GM23338 (cell line): ENCODE measurements at regions not wholly inside any gene's neighbourhood (a gene's known extent, or its start where the extent isn't known, plus 50 kb on each side); places are given as distances from the start of the nearest gene placed in this dataset.

Source experiments
- ATAC-seq: fragments of 200-7000 bp; cut with Tn5 transposase; 3 replicates; pipeline ENCODE4 v1.9.1; 2020
- DNase-seq: peaks from one replicate; pipeline ENCODE4 v3.0.0-alpha.2; 2015; ENCODE audit warnings: low spot score
- H2AFZ ChIP-seq: fragments of 200-600 bp; sonication (generic); 2 replicates; pipeline ENCODE4 v1.8.0; 2016; ENCODE audit warnings: antibody characterized with exemption, mild to moderate bottlenecking, moderate library complexity
- H3F3A ChIP-seq: fragments of 200-600 bp; sonication (generic); replicated peaks from 2 replicates; pipeline ENCODE4 v1.8.0; 2017; ENCODE audit warnings: antibody characterized with exemption, mixed run types, low read depth
- H3K27ac ChIP-seq: fragments of 200-600 bp; sonication (generic); 2 replicates; pipeline ENCODE4 v1.6.1; 2016; ENCODE audit warnings: low read depth
- H3K27me3 ChIP-seq: fragments of 200-600 bp; sonication (generic); 2 replicates; pipeline ENCODE4 v1.8.0; 2016; ENCODE audit warnings: mild to moderate bottlenecking, mixed run types, moderate library complexity; ENCODE audit not compliant: insufficient read depth
- H3K36me3 ChIP-seq: fragments of 200-600 bp; sonication (generic); 2 replicates; pipeline ENCODE4 v1.8.0; 2016; ENCODE audit warnings: mild to moderate bottlenecking; ENCODE audit not compliant: insufficient read depth
- H3K4me1 ChIP-seq: fragments of 200-600 bp; sonication (generic); 2 replicates; pipeline ENCODE4 v1.8.0; 2016; ENCODE audit warnings: mild to moderate bottlenecking, moderate library complexity; ENCODE audit not compliant: insufficient read depth
- H3K4me2 ChIP-seq: fragments of 200-600 bp; sonication (generic); 2 replicates; pipeline ENCODE4 v1.7.1; 2017; ENCODE audit warnings: mixed run types
- H3K4me3 ChIP-seq: fragments of 200-600 bp; sonication (generic); 2 replicates; pipeline ENCODE4 v1.6.1; 2016; ENCODE audit warnings: mixed run types
- H3K79me2 ChIP-seq: fragments of 200-600 bp; sonication (generic); replicated peaks from 2 replicates; pipeline ENCODE4 v1.8.0; 2017; ENCODE audit warnings: mild to moderate bottlenecking; ENCODE audit not compliant: insufficient read depth
- H3K9me2 ChIP-seq: fragments of 200-600 bp; sonication (generic); 2 replicates; pipeline ENCODE4 v1.8.0; 2017; ENCODE audit not compliant: insufficient read depth
- H4K20me1 ChIP-seq: fragments of 200-600 bp; sonication (generic); replicated peaks from 2 replicates; pipeline ENCODE4 v1.8.0; 2017; ENCODE audit warnings: mild to moderate bottlenecking; ENCODE audit not compliant: insufficient read depth
- H3K27ac Mint-ChIP-seq: 2 replicates; pipeline ENCODE4 v1.8.0; 2020; ENCODE audit warnings: inconsistent platforms, mild to moderate bottlenecking, moderate library complexity, mixed read lengths
- H3K27me3 Mint-ChIP-seq: 3 replicates; pipeline ENCODE4 v1.8.0; 2022; ENCODE audit warnings: low read depth, mild to moderate bottlenecking, moderate library complexity, mixed read lengths, inconsistent platforms; ENCODE audit not compliant: insufficient read depth, poor library complexity
- H3K36me3 Mint-ChIP-seq: 3 replicates; pipeline ENCODE4 v1.8.0; 2021; ENCODE audit warnings: low read depth, mild to moderate bottlenecking, inconsistent platforms, moderate library complexity, mixed read lengths
- H3K4me1 Mint-ChIP-seq: 3 replicates; pipeline ENCODE4 v1.8.0; 2020; ENCODE audit warnings: mild to moderate bottlenecking, inconsistent platforms, mixed read lengths
- H3K4me3 Mint-ChIP-seq: 3 replicates; pipeline ENCODE4 v1.8.0; 2021; ENCODE audit warnings: moderate library complexity, mild to moderate bottlenecking, inconsistent platforms, mixed read lengths
- H3K9me3 Mint-ChIP-seq: 3 replicates; pipeline ENCODE4 v1.8.0; 2020; ENCODE audit warnings: moderate library complexity, mild to moderate bottlenecking, inconsistent platforms, mixed read lengths
- CREB1 ChIP-seq: fragments of 250-450 bp; sonication (Bioruptor Pico); IDR thresholded peaks from 2 replicates; pipeline ENCODE4 v1.5.0; 2020; ENCODE audit warnings: low read depth, mild to moderate bottlenecking, moderate library complexity
- CTCF ChIP-seq, 2 experiments: fragments of 200-600 bp in 1 of 2; sonication (generic) in 1 of 2; conservative IDR thresholded peaks; 2 replicates each; pipeline versions ENCODE4 v1.5.1 to v1.6.1; 2016 to 2017; ENCODE audit warnings: antibody characterized with exemption in 2 of 2, low read depth in 2 of 2, mild to moderate bottlenecking in 2 of 2, moderate library complexity in 1 of 2
- ETS1 ChIP-seq: IDR thresholded peaks from 2 replicates; pipeline ENCODE4 v1.6.1; 2016; ENCODE audit warnings: antibody characterized with exemption
- EZH2 ChIP-seq: fragments of 200-600 bp; sonication (generic); IDR thresholded peaks from one replicate; pipeline ENCODE4 v1.8.0; 2017; ENCODE audit warnings: antibody characterized with exemption, mild to moderate bottlenecking, low read depth; ENCODE audit not compliant: unreplicated experiment
- EZH2phosphoT487 ChIP-seq: fragments of 200-600 bp; sonication (generic); IDR thresholded peaks from one replicate; pipeline ENCODE4 v1.8.1; 2018; ENCODE audit warnings: antibody characterized with exemption; ENCODE audit not compliant: unreplicated experiment
- JUNB ChIP-seq: IDR thresholded peaks from one replicate; pipeline ENCODE4 v1.6.1; 2016; ENCODE audit warnings: antibody characterized with exemption; ENCODE audit not compliant: unreplicated experiment
- NANOG ChIP-seq: IDR thresholded peaks from 2 replicates; pipeline ENCODE4 v1.6.1; 2016; ENCODE audit warnings: antibody characterized with exemption, borderline replicate concordance
- POLR2AphosphoS5 ChIP-seq: IDR thresholded peaks from 2 replicates; pipeline ENCODE4 v1.6.1; 2016; ENCODE audit warnings: antibody characterized with exemption, low read depth
- REST ChIP-seq: IDR thresholded peaks from one replicate; pipeline ENCODE4 v1.6.1; 2018; ENCODE audit warnings: antibody characterized with exemption; ENCODE audit not compliant: unreplicated experiment
- STAT1 ChIP-seq: IDR thresholded peaks from one replicate; pipeline ENCODE4 v1.6.1; 2016; ENCODE audit warnings: antibody characterized with exemption; ENCODE audit not compliant: unreplicated experiment
- ZNF114 ChIP-seq: fragments of 250-450 bp; sonication (Bioruptor Pico); IDR thresholded peaks from 2 replicates; pipeline ENCODE4 v1.5.0; 2020; ENCODE audit warnings: mild to moderate bottlenecking, moderate library complexity
- ZNF331 ChIP-seq: fragments of 250-450 bp; sonication (Bioruptor Pico); IDR thresholded peaks from 2 replicates; pipeline ENCODE4 v1.5.0; 2020; ENCODE audit warnings: low read depth, mild to moderate bottlenecking, moderate library complexity
- ZNF462 ChIP-seq: fragments of 250-450 bp; sonication (Bioruptor Pico); IDR thresholded peaks from 2 replicates; pipeline ENCODE4 v1.5.0; 2020; ENCODE audit warnings: mild to moderate bottlenecking, moderate library complexity

- ATAC-seq = no peak
- Histone ChIP-seq H3K27me3 (no peaks in the 10 kb centered on the region), H3F3A (no peaks in the 10 kb centered on the region), H3K4me2 (no peak overlapping the region), H4K20me1 (no peaks in the 10 kb centered on the region), H3K79me2 (no peaks in the 10 kb centered on the region), H3K4me3 (no peak overlapping the region), H3K4me1 (no peaks in the 10 kb centered on the region), H2AFZ (no peak overlapping the region), H3K9me2 (no peaks in the 10 kb centered on the region), H3K36me3 (no peaks in the 10 kb centered on the region; the same call in 1 of the 2 replicates), H3K27ac (no peak overlapping the region)
- no peak overlapping the region for H3K4me3 Mint-ChIP-seq
- H3K27ac Mint-ChIP-seq = no peak overlapping the region
- no peaks in the 10 kb centered on the region for H3K9me3 Mint-ChIP-seq
- no peaks in the 10 kb centered on the region; the same call in 2 of the 3 replicates for H3K4me1 Mint-ChIP-seq
- TF ChIP-seq CTCF (conservative IDR thresholded peaks at IDR 0.05; ENCODE audit: low read depth in 2 of 2) (no peak), EZH2phosphoT487 (no peak), REST (no peak), EZH2 (no peak), ZNF462 (CRISPR knock-in tag) (no peak), CREB1 (CRISPR knock-in tag) (no peak), JUNB (no peak), ZNF114 (CRISPR knock-in tag) (no peak), ETS1 (no peak), POLR2AphosphoS5 (no peak), NANOG (no peak), ZNF331 (CRISPR knock-in tag) (no peak), STAT1 (no peak)
- H3K27me3 Mint-ChIP-seq = peaks cover 1% of the 10 kb centered on the region
- no peaks in the 10 kb centered on the region for H3K36me3 Mint-ChIP-seq
- no peak for DNase-seq
Measured at GRCh38 chr1:212529211-212529741, 79.3 kb upstream of the ATF3 start.
